ENCODE measurements at regions not wholly inside any gene's neighbourhood (a gene's known extent, or its start where the extent isn't known, plus 50 kb on each side); places are given as distances from the start of the nearest gene placed in this dataset.
A peak's percentile ranks its signal among the peaks of the same experiment; 100 is the strongest.
"Not testable (repeated sequence)": the region's sequence is repeated elsewhere in the genome, so short reads cannot be mapped to it uniquely, and the experiment has no call there.

DNA sequence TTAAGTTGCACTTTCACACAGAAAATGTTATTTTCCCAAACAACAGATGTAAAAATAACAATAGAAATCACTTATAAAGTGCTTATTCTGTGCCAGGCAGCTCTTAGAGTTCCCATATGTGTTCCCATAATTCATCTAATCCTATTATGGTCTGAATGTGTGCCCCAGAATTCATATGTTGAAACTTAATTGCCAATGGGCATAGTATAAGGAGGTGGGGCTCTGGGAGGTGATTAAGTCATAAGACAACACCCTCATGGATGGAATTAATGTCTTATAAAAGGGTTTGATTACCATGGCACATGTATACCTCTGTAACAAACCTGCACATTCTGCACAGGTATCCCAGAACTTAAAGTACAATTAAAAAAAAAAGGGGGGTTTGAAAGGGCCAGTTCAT lies 92.7 kb downstream of the FZD1 start:
- DNase-seq (ENCODE audit: low read depth), result no peak

DNA sequence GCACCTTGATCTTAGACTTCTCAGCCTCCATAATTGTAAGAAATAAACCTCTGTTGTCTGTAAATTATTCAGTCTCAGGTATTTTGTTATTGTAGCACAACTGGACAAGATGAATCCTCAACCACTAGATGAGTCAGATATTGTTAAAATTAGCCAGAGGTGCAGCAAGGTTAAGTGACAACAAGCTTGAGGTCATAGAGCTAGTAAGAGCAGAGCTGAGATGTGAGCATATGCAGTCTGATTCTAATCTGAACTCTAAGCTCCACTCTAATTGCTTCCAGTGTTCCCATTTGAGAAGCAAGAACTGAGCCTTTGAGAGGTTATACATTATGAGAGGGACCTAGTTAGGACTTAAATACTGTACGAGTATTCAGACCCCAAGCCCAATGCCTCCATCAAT lies 93.1 kb downstream of the FZD1 start:
- DNase-seq (ENCODE audit: low read depth), result no peak

DNA sequence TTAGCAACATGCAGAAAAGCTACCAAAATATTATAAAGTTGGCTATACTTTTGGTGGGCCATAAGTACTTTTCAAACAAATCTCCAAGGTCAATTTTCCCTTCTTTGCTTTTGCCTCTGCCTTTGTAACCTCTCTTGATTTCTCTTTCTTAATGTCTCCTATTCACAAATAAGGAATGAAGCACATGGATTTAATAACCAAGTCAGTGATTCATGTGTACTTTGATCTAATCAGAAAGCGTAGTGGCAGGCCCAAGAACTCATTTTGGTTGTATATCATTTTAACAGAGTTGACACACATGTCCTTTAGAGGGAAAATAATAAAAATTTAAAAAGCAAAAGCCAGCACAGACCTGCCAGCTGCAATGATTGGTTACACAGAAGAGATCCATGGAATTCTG lies 93.7 kb downstream of the FZD1 start:
- peak; percentile 46 for DNase-seq (ENCODE audit: low read depth)

DNA sequence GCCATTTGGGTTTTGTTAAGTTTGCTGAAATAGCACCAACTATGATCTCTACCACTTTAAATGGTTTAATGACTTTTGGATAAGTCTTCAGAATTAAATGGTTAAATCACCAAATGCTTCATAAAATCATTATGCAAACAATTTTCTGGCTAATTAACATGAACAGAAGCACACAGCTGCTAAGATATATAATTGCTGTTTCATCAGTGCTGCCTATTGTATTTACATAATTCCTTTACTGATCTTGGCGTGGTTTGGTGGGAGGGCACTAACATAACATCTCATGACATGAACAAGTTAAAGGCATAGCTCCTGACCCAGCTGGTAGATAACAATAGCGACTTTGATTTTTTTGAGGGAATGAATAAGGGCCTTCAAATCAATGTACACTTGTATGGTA lies 94.1 kb downstream of the FZD1 start:
- no peak for DNase-seq (ENCODE audit: low read depth)

DNA sequence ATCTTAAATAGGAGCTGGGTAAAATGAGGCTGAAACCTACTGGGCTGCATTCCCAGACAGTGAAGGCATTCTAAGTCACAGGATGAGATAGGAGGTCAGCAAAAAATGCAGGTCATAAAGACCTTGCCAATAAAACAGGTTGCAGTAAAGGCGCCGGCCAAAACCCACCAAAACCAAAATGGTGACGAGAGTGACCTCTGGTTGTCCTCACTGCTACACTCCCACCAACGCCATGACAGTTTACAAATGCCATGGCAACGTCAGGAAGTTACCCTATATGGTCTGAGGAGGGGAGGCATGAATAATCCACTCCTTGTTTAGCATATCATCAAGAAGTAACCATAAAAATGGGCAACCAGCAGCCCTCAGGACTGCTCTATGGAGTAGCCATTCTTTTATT lies 100.9 kb downstream of the FZD1 start:
- DNase-seq (ENCODE audit: low read depth), result not testable (repeated sequence)

DNA sequence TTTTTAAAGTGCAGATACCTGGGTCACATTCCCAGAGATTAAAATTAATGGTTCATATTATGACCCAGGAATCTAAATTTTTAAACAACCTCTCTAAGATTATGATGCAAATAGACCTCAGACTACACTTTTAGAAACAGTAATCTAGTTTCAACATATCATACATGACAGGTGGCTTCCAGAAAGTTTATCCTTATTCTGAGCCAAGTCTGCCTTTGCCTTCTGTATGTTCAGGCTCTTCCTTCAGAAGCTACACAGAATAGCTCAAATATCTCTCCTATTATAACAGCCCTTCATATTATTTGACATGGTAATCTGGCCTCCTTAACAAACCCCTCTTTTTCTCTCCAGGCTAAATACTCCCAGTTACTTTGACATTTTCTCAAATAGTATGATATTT lies 101.9 kb downstream of the FZD1 start:
- no peak for DNase-seq (ENCODE audit: low read depth)

DNA sequence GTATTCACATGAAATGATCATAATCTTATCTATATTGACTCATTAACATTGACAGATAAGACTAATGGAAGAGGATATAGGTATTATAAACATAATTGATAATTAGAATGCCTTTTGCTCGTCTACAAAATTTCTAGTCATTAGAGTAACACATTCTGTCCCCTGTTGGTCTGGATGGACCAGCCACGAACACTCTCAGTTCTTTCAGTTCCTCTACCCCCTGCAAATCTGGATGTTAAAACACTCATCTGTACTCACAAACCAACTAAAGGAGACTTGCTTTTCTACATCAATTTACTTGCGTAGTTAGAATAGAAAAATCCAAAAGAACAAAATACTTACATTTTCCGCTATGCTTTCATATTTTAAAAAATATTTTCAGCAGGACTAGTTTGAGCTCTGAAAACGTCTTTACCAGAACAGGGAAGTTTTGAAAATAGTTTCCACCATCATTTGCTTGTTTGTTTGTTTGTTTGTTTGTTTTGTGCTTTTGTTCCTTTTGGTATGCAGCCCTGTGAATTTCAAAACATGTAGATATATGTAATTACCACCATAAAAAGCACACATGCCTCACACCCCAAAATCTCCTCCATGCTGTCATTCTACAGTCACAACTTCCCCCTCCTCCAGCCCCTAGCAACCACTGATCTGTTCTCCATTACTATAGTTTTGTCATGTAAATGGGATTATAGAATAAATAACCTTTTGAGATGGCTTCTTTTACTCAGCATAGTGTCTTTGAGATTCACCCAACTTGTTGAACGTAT lies 103.8 kb downstream of the FZD1 start:
- no peak for DNase-seq (ENCODE audit: low read depth)

DNA sequence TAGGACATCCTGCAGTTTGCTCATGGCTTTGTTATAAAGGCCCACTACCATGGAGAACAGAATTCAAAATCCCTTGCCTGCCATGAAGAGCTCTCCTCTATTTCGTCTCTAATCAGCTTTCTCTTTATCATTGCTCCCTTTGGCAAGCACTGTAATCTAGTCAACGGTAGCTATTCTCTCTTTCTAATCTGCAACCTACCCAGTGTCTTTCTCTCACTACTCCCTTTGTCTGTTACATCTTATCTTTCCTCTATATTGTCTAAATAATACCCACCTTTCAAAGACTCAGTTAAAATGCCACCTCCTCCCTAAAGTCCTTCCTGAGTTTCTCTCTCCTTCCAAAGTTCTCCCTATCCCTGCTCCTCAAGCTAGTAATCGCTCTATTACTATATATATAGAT lies 108.1 kb downstream of the FZD1 start:
- DNase-seq (ENCODE audit: low read depth), result no peak

DNA sequence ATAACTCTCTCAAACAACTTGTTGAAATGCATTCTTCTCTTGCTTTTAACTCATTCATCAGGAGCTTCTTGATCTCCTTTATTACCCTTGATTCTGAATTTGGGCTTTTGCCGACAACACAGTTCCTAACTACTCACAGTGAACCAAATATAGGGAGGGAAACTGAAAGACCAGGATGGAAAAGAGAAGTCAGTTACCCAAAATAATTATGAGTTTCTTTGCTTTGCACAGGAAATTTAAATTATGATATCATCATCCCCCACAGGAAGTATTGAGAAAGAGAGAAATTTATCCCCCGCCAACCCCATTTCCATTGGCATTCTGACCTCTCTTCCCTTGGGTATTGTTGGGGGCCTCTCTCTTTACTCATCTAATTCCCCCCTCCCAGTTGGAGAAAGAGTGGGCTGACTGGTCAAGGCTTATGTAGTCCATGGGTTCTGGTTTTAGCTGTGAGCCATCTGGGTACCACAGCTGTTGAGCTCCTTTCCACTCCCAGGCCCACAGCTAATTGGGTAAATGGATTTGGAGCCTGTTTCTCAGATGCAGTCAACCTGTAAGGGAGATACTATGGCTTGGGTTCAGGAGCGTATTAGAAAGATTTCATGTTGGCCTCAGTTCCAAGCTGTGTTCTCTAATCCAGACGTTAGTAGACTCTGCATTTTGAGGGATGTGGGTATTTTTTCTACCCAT lies 109.0 kb downstream of the FZD1 start:
- no peak for DNase-seq (ENCODE audit: low read depth)

DNA sequence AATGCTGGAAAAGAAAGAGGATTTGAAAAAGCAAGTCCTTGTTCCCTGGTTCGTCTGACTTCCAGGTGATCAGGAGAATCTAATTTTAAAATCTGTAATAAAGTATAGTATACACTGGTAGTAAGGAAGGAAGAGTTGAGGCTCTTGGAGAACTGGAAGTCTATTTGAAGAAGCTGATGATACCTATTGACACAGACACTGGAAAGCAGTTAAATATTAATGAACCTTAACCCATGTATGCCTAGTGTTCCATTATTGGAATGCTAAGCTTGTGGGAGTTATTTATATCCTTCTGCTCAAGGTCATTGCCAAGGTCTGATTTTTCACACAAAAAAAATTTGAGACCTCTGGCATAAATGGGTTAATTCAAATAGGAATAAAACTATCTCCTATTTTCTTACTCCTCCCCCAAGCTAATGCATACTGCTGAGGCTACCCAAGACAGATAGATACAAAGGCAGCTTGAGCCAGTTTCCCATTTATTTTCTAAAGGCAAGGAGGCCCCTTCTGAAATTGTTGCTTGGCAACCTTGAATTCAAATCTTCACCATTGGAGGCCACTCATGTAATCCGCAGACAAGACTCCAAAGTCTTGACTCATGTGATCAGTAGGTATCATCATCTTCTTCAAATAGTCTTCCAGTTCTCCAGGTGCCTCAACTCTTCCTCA lies 110.2 kb downstream of the FZD1 start:
- no peak for DNase-seq (ENCODE audit: low read depth)

DNA sequence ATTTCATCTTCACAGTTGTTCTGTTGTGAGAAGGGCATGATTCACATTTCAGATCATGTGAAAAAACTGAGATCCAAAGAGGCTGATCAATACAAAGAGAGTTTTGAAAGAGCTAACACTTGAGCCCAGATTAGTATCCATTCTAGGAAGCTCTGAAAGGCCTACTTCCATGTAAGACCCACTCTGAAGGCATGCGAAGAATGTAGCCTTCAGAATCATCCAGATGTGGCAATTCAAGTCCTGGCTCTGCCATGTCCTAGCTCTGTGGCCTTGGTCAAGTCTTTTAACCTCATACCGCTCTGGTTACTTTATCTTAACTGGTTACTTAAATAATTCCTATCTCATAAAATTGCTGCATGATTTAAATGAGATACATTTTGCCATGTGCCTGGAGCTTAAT lies 111.1 kb downstream of the FZD1 start:
- no peak for DNase-seq (ENCODE audit: low read depth)

DNA sequence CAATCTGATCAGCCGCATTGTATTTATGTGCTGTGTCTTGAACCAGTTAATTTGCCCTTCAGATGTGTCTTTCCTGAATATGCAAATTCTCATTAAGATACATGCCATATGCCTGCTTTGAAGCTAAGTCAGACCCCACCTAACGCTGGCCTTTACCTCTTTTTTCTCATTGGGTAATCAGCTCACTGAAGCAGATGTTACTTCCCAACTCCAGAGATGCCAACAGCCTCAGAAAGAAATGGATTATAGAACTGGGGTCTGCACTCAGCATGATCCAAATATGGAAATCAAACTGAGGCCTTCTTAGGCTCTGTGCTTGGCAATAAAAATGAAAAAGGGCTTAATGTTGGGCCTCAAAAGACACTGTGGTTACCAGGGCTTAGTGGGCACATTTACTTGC lies 113.9 kb downstream of the FZD1 start:
- no peak for DNase-seq (ENCODE audit: low read depth)

DNA sequence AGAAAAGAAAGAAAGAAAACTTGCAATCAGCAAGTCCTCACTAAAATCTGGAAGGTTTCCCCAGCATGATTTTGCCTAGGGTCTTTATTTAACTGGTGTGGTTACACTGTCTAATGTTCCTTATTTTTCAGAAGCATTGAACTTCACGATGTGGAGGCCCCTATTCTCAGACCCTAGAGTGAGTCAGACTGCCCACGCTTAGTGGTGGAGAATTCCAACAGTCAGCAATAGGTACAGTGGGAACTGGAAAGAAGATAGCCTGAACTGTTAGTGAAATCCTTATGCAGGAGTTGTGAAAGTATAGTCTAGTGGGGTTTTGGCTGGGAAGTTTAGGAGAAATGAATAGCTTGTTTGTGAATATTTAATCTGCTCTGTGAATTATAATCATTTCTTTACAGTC lies 115.0 kb downstream of the FZD1 start:
- no peak for DNase-seq (ENCODE audit: low read depth)

DNA sequence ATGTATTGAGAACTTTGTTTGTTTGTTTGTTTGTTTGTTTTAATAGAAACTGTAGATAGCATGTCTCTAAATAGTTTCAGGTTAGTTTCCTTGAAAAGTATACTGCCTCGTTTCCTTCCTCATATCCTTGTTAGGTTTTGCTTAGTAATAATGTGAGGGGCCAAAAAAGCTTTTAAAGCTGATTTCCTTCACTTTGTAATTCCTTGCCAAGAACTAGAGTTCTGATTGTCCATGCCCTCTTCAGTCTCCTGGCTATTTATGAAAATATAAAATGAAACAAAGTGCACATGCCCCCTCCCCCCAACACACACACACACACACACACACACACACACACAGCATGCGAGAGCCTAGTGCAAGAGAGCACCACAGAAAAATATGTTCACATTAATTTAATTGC lies 115.8 kb downstream of the FZD1 start:
- DNase-seq (ENCODE audit: low read depth), result no peak

DNA sequence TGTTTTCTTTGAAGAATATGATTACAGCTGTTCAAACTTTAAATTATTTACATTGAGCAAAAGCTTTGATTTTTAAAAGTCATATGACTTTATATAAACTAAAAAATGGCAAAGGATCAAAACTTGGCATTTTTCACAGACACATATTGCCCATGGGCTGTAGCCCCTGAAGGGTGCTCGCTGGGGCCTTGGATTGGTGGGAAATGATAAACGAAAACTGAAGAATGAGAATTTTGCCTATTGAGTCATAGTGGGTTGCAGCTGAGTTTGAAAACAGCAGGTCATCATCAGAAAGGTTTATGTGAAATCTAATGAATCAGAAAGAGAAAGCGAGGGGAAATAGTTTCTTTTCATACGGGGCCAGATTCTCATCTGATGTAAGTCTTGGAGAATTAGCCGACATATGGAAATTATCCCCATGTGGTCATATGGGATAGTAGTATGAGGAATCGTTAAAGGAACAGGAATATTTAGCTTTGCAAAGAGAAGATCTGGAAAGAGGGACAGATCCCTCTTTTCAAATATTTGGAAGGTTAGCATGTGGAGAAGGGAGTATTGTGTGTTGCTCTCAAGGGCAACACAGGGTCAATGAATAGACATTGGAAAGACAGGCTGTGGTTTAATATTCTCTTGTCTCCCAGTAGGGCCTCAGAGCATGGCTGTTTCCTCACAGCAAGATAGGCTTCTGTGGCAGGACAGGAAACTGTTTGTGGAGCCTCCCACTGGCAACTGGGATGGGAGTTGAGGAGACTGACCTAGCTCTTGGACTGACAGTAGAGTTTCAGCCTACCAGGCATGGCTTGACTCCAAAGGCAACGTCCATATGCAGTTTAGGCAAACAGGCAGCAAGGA lies 119.0 kb downstream of the FZD1 start:
- peak; percentile 27 for DNase-seq (ENCODE audit: low read depth)

DNA sequence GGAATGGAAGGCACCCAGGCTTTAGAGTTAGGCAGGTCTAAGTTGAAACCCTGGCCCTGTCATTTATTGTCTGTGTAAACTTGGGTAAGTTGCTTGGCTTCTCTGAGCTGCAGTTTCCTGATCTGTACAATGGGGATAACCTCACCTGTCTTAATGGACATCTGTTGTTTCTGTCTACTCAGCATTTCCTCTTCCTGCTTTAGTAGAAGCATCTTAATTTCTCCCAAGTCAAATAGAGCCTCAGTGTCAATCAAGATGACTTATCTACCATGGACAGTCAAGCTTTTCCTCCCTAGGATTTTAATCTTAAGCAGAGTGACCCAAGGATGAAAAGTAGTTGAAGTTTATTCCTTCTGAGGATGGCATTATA lies 119.7 kb downstream of the FZD1 start:
- no peak for DNase-seq (ENCODE audit: low read depth)

DNA sequence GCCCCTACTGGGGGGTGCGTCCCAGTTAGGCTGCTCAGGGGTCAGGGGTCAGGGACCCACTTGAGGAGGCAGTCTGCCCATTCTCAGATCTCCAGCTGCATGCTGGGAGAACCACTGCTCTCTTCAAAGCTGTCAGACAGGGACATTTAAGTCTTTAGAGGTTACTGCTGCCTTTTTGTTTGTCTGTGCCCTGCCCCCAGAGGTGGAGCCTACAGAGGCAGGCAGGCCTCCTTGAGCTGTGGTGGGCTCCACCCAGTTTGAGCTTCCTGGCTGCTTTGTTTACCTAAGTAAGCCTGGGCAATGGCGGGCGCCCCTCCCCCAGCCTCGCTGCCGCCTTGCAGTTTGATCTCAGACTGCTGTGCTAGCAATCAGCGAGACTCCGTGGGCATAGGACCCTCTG lies 130.5 kb downstream of the FZD1 start:
- not testable (repeated sequence) for DNase-seq (ENCODE audit: low read depth)

DNA sequence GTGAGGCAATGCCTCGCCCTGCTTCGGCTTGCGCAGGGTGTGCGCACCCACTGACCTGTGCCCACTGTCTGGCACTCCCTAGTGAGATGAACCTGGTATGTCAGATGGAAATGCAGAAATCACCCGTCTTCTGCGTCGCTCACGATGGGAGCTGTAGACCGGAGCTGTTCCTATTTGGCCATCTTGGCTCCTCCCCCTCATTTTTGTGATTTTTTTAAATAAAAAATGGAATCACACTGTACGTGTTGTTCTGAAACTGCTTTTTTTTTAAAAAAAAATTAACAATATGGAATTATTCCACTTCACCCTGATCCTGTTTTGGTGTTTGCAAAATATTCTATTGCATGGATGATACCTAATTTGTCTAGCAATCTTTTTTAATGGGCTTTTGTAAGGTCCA lies 131.1 kb downstream of the FZD1 start:
- DNase-seq (ENCODE audit: low read depth), result not testable (repeated sequence)

DNA sequence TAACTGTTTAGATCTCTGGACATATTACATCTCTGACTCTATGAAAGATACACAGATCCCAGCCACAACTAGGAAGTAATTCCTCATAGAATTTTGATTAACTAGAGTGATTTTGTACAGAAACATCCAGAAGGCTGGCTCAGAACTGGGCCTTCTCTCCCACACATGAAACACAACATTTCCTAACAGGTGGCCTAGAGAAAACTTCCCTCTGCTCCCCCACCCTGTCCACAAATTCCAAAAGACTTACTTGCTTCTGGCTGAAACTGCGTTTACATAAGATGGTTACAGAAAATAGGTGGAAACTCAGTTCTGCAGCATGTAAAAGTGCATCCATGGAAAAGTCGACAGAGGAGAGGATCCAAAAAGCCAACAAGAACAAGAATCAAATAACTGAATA lies 132.9 kb downstream of the FZD1 start:
- no peak for DNase-seq (ENCODE audit: low read depth)

DNA sequence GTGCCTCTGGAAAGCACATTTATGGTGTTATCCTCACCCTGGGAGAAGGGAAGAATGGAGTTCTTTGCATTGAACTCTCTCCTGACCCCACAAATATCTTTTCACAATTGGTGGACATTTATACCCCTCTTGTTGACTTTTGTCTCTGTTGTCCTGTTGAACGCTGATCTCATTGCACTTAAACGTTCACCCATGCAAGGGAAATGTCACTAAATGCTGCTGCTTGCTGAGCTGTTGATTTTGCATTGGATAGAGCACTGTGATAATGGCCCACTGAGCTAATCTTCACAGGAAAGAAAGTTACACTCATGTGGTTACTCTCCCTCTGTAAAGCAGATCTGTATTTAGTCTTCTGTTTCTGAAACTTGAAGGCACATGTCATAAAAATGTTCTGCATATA lies 133.4 kb downstream of the FZD1 start:
- DNase-seq (ENCODE audit: low read depth), result no peak

DNA sequence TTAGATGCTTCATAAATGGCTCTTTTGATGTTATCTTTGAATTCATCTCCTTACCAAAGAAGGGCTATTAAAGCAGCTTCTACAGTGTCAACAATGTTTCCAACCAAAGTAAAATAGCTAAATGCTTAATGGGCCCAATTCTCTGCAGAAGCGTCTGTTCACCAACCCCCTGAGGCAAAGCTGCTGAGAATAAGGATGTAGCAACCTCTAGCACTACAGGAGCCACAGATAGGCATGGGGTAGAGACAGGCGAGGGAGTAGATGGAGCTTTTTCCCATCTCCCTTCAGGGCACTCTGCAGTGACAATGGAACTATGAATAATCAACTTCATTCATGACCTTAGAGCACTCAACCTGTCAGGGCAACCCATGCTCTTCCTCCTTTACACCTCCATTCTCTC lies 134.1 kb downstream of the FZD1 start:
- no peak for DNase-seq (ENCODE audit: low read depth)

DNA sequence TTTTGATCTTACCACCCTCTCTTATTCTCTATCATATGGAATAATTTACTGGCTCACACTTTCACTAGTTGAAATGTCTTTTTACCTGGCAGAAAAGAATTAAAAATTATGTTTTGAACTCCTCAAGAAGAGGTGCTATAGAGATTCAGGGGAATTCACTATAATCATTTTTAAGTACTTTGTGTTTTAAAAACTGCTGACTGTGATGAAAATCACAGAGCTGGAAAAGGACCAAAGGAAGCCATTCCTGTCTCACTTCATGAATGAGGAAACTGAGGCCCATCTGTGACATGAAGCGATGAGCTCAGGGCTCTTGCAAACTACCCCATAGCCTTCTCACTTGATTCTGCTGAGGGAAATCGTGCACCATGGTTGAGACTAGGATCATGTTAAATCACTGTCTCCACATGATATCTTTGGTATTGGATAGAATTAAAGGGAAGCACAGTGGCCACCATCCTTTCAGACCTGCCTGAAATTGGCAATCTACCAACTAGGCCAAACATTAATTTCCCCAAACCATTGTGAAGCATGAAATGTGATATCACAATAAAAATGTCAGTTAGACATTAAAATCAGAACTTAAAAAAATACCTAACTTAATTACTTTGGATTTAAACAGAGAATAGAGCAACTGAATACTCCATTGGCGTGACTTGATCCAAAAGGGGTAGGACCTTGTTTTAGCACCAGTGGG lies 141.0 kb downstream of the FZD1 start:
- DNase-seq (ENCODE audit: low read depth), result no peak

Data from fibroblast of gingiva (primary cell).